Spleen (tissue), 7 donors: ENCODE measurements at regions not wholly inside any gene's neighbourhood (a gene's known extent, or its start where the extent isn't known, plus 50 kb on each side); places are given as distances from the start of the nearest gene placed in this dataset.

ENCODE experiments used
- CTCF ChIP-seq, 11 experiments: fragments of 200-600 bp in 7 of 11; fragments of 450-650 bp in 4 of 11; sonication (generic) in 4 of 11; IDR thresholded peaks in 8 of 11; conservative IDR thresholded peaks in 3 of 11; 1 replicate in 7 of 11; 2 replicates in 4 of 11; pipeline versions ENCODE4 v1.4.0 to v1.8.0; 2016 to 2021; ENCODE audit warnings: antibody characterized with exemption in 11 of 11, inconsistent platforms in 4 of 11, mild to moderate bottlenecking in 1 of 11
- POLR2A ChIP-seq, 3 donors: fragments of 450-650 bp; IDR thresholded peaks; one replicate each; pipeline ENCODE4 v1.5.1; 2017; ENCODE audit warnings: antibody characterized with exemption in 3 of 3, mild to moderate bottlenecking in 1 of 3
- POLR2AphosphoS5 ChIP-seq, 3 donors: sonication (generic); formaldehyde crosslinking; IDR thresholded peaks; one replicate each; pipeline ENCODE4 v1.5.1; 2017; ENCODE audit warnings: antibody characterized with exemption in 3 of 3
- donor health status: DM: no; HTN: no; CAD: no; lungs with moderate emphysema.
- donor health status: DM: no; HTN: no; CAD: no.
- donor health status: DM: no; HTN: no; CAD: no.

- TF ChIP-seq CTCF (IDR thresholded peaks at IDR 0.05 in 8 of 11, conservative IDR thresholded peaks at IDR 0.05 in 3 of 11) (no peak), POLR2AphosphoS5 (IDR thresholded peaks at IDR 0.05) (no peak), POLR2A (IDR thresholded peaks at IDR 0.05) (no peak)
Observed at GRCh38 chr20:11582060-11582459, 335.6 kb upstream of the BTBD3 start.
